Stimulated activated CD8-positive, alpha-beta memory T cell treated with anti-CD3 and anti-CD28 coated beads, Interleukin-7, amount 100 ng/mL, for 1 hour (primary cell): ENCODE measurements at regions not wholly inside any gene's neighbourhood (a gene's known extent, or its start where the extent isn't known, plus 50 kb on each side); places are given as distances from the start of the nearest gene placed in this dataset.

ENCODE experiments used
- DNase-seq, 2 donors: peaks; one replicate each; pipeline ENCODE4 v3.0.0-alpha.2; 2020; ENCODE audit warnings: low read depth in 2 of 2

- DNase-seq: no peak
Measured at GRCh38 chr2:13009027-13009642, 292.4 kb downstream of the TRIB2 start.

- DNase-seq: no peak
Measured at GRCh38 chr2:13010283-13010682, 293.5 kb downstream of the TRIB2 start.

GRCh38 chr2:13014783-13015182 lies 298.0 kb downstream of the TRIB2 start:
- DNase-seq: no peak

GRCh38 chr2:13015532-13016320 lies 299.0 kb downstream of the TRIB2 start:
- no peak for DNase-seq

GRCh38 chr2:13018490-13018889 lies 301.8 kb downstream of the TRIB2 start:
- no peak for DNase-seq

GRCh38 chr2:13019781-13020180 lies 303.0 kb downstream of the TRIB2 start:
- DNase-seq: no peak

- no peak for DNase-seq
Measured at GRCh38 chr2:13020469-13020868, 303.7 kb downstream of the TRIB2 start.

- DNase-seq: no peak
Measured at GRCh38 chr2:13021470-13021957, 304.8 kb downstream of the TRIB2 start.

GRCh38 chr2:13030606-13031005 lies 313.9 kb downstream of the TRIB2 start:
- DNase-seq: no peak

GRCh38 chr2:13034861-13035260 lies 318.1 kb downstream of the TRIB2 start:
- no peak for DNase-seq

GRCh38 chr2:13035866-13036265 lies 319.1 kb downstream of the TRIB2 start:
- DNase-seq: no peak

- no peak for DNase-seq
Measured at GRCh38 chr2:13040043-13040442, 323.3 kb downstream of the TRIB2 start.

GRCh38 chr2:13046557-13047165 lies 329.9 kb downstream of the TRIB2 start:
- no peak for DNase-seq

GRCh38 chr2:13050764-13051163 lies 334.0 kb downstream of the TRIB2 start:
- no peak for DNase-seq

- no peak for DNase-seq
Measured at GRCh38 chr2:13052547-13052946, 335.8 kb downstream of the TRIB2 start.

GRCh38 chr2:13056259-13056843 lies 339.6 kb downstream of the TRIB2 start:
- no peak for DNase-seq

GRCh38 chr2:13057671-13058070 lies 340.9 kb downstream of the TRIB2 start:
- no peak for DNase-seq

- no peak for DNase-seq
Measured at GRCh38 chr2:13066676-13067075, 349.9 kb downstream of the TRIB2 start.

- no peak for DNase-seq
Measured at GRCh38 chr2:13067508-13067907, 350.8 kb downstream of the TRIB2 start.

- no peak for DNase-seq
Measured at GRCh38 chr2:13089971-13090370, 373.2 kb downstream of the TRIB2 start.

GRCh38 chr2:13091455-13091854 lies 374.7 kb downstream of the TRIB2 start:
- DNase-seq: no peak

- DNase-seq: no peak
Measured at GRCh38 chr2:13091861-13092378, 375.2 kb downstream of the TRIB2 start.
